H1 (cell line): ENCODE measurements at regions not wholly inside any gene's neighbourhood (a gene's known extent, or its start where the extent isn't known, plus 50 kb on each side); places are given as distances from the start of the nearest gene placed in this dataset.

Source experiments
- CTCF ChIA-PET: fragments of 300-600 bp; sonication (Branson Sonifier 250); formaldehyde crosslinking; loops from one replicate; lab custom pipeline; 2021; ENCODE audit not compliant: partially characterized antibody; lab: Charles Lee
- POLR2A ChIA-PET: fragments of 300-600 bp; sonication (Branson Sonifier 250); formaldehyde crosslinking; loops from one replicate; lab custom pipeline; 2021; ENCODE audit warnings: inconsistent platforms; ENCODE audit not compliant: partially characterized antibody; lab: Charles Lee
- DNase-seq, 2 experiments: peaks; one replicate each; pipeline versions ENCODE4 v3.0.0 to v3.0.0-alpha.2; 2010 to 2022; ENCODE audit warnings: low spot score in 2 of 2, low read depth in 1 of 2, mixed read lengths in 1 of 2
- FAIRE-seq: peaks from 2 replicates; lab custom pipeline; 2011; peaks lifted over from hg19 to GRCh38; lab: Jason Lieb, UNC
- H2AFZ ChIP-seq: 2 replicates; pipeline ENCODE4 v1.8.1; 2012; ENCODE audit warnings: low read length, inconsistent platforms
- H2AK5ac ChIP-seq: 2 replicates; pipeline ENCODE4 v1.6.1; 2013; ENCODE audit warnings: low read depth, low read length
- H2BK120ac ChIP-seq: replicated peaks from 2 replicates; pipeline ENCODE3; 2013; ENCODE audit warnings: low read depth, low read length, inconsistent platforms
- H2BK12ac ChIP-seq: 2 replicates; pipeline ENCODE4 v1.6.1; 2013; ENCODE audit warnings: low read depth, low read length
- H2BK15ac ChIP-seq: 2 replicates; pipeline ENCODE4 v1.6.1; 2013; ENCODE audit warnings: low read length
- H2BK20ac ChIP-seq: 2 replicates; pipeline ENCODE4 v1.6.1; 2013; ENCODE audit warnings: low read length
- H2BK5ac ChIP-seq: 2 replicates; pipeline ENCODE4 v1.6.1; 2013; ENCODE audit warnings: low read depth, low read length
- H3K14ac ChIP-seq: 2 replicates; pipeline ENCODE4 v1.6.1; 2013; ENCODE audit warnings: inconsistent platforms; ENCODE audit not compliant: insufficient read length
- H3K18ac ChIP-seq: 2 replicates; pipeline ENCODE4 v1.6.1; 2013; ENCODE audit warnings: low read length; ENCODE audit errors: extremely low read depth
- H3K23ac ChIP-seq: 2 replicates; pipeline ENCODE4 v1.6.1; 2013; ENCODE audit warnings: inconsistent platforms; ENCODE audit not compliant: insufficient read length
- H3K23me2 ChIP-seq: 2 replicates; pipeline ENCODE4 v1.6.1; 2013; ENCODE audit warnings: low read depth, low read length
- H3K27ac ChIP-seq: 2 replicates; pipeline ENCODE4 v1.6.1; 2011; ENCODE audit warnings: low read depth, low read length, inconsistent platforms
- H3K27me3 ChIP-seq, 4 experiments: replicated peaks in 1 of 4; 1 replicate in 1 of 4; 2 replicates in 3 of 4; pipeline versions ENCODE4 v1.6.1 to v1.8.1; 2011 to 2013; ENCODE audit warnings: low read length in 3 of 4, mild to moderate bottlenecking in 3 of 4, inconsistent platforms in 2 of 4, mixed read lengths in 2 of 4, moderate library complexity in 1 of 4; ENCODE audit not compliant: control insufficient read depth in 3 of 4, insufficient read depth in 3 of 4; ENCODE audit errors: extremely low read depth in 1 of 4
- H3K36me3 ChIP-seq, 4 experiments: 2 replicates each; pipeline versions ENCODE4 v1.6.1 to v1.8.1; 2011 to 2013; ENCODE audit warnings: mild to moderate bottlenecking in 4 of 4, low read length in 3 of 4, moderate library complexity in 2 of 4, control low read depth in 1 of 4, inconsistent platforms in 1 of 4; ENCODE audit not compliant: insufficient read depth in 4 of 4, control insufficient read depth in 2 of 4
- H3K4ac ChIP-seq: replicated peaks from 2 replicates; pipeline ENCODE3; 2013; ENCODE audit warnings: low read length, low read depth, mixed read lengths, inconsistent platforms; ENCODE audit not compliant: insufficient read length
- H3K4me1 ChIP-seq, 4 experiments: replicated peaks in 1 of 4; 1 replicate in 1 of 4; 2 replicates in 3 of 4; pipeline versions ENCODE4 v1.6.1 to v1.8.1; 2011 to 2013; ENCODE audit warnings: low read length in 3 of 4, inconsistent platforms in 2 of 4, mixed read lengths in 1 of 4; ENCODE audit not compliant: insufficient read depth in 4 of 4, control insufficient read depth in 3 of 4
- H3K4me2 ChIP-seq, 2 experiments: 2 replicates each; pipeline versions ENCODE4 v1.6.1 to v1.8.1; 2011 to 2013; ENCODE audit warnings: low read depth in 2 of 2, low read length in 2 of 2, control low read depth in 1 of 2, inconsistent platforms in 1 of 2, mild to moderate bottlenecking in 1 of 2; ENCODE audit not compliant: insufficient read depth in 1 of 2
- H3K4me3 ChIP-seq, 4 experiments: fragments of 200-600, 300-600 bp in 1 of 4; sonication (generic), shearing (Covaris generic), sonication (Bioruptor Twin) in 1 of 4; 2 replicates each; pipeline versions ENCODE4 v1.5.1 to v1.8.1; 2011 to 2016; ENCODE audit warnings: low read length in 4 of 4, low read depth in 3 of 4, control low read depth in 2 of 4, inconsistent platforms in 2 of 4, mild to moderate bottlenecking in 2 of 4, mixed read lengths in 1 of 4, moderate library complexity in 1 of 4; ENCODE audit not compliant: insufficient read depth in 2 of 4; ENCODE audit errors: extremely low read depth in 1 of 4
- H3K56ac ChIP-seq: replicated peaks from 2 replicates; pipeline ENCODE3; 2013; ENCODE audit warnings: low read depth, mild to moderate bottlenecking, mixed read lengths, low read length, inconsistent platforms; ENCODE audit not compliant: insufficient read length
- H3K79me1 ChIP-seq: 2 replicates; pipeline ENCODE4 v1.6.1; 2013; ENCODE audit warnings: low read depth, low read length, control low read depth
- H3K79me2 ChIP-seq, 2 experiments: 2 replicates each; pipeline versions ENCODE4 v1.6.1 to v1.8.1; 2012 to 2013; ENCODE audit warnings: low read length in 2 of 2, mild to moderate bottlenecking in 2 of 2, inconsistent platforms in 1 of 2; ENCODE audit not compliant: insufficient read depth in 2 of 2, control insufficient read depth in 1 of 2
- H3K9ac ChIP-seq, 4 experiments: replicated peaks in 1 of 4; 1 replicate in 1 of 4; 2 replicates in 3 of 4; pipeline versions ENCODE4 v1.6.1 to v1.8.1; 2011 to 2013; ENCODE audit warnings: low read depth in 3 of 4, low read length in 3 of 4, control low read depth in 2 of 4, mild to moderate bottlenecking in 2 of 4, moderate library complexity in 2 of 4, inconsistent platforms in 1 of 4; ENCODE audit errors: extremely low read depth in 1 of 4
- H3K9me3 ChIP-seq, 2 experiments: 2 replicates each; pipeline versions ENCODE4 v1.6.1 to v1.8.1; 2012 to 2013; ENCODE audit warnings: mild to moderate bottlenecking in 2 of 2, moderate library complexity in 2 of 2, control low read depth in 1 of 2, inconsistent platforms in 1 of 2, low read depth in 1 of 2, low read length in 1 of 2, mixed read lengths in 1 of 2; ENCODE audit not compliant: insufficient read depth in 2 of 2
- H4K20me1 ChIP-seq, 2 experiments: replicated peaks in 1 of 2; 2 replicates each; pipeline versions ENCODE3 to v1.8.1; 2011 to 2013; ENCODE audit warnings: inconsistent platforms in 2 of 2, low read length in 2 of 2, mild to moderate bottlenecking in 1 of 2; ENCODE audit not compliant: insufficient read depth in 2 of 2, control insufficient read depth in 1 of 2
- H4K5ac ChIP-seq: 2 replicates; pipeline ENCODE4 v1.6.1; 2013; ENCODE audit warnings: low read length, low read depth, mixed read lengths, inconsistent platforms; ENCODE audit not compliant: insufficient read length
- H4K8ac ChIP-seq: 2 replicates; pipeline ENCODE4 v1.8.0; 2013; ENCODE audit warnings: mild to moderate bottlenecking, moderate library complexity, low read length, inconsistent platforms; ENCODE audit not compliant: insufficient read depth; ENCODE audit errors: extremely low read depth
- H4K91ac ChIP-seq: replicated peaks from 2 replicates; pipeline ENCODE3; 2013; ENCODE audit warnings: low read length, mixed read lengths, inconsistent platforms; ENCODE audit not compliant: insufficient read length
- CEBPB ChIP-seq: IDR thresholded peaks from 2 replicates; pipeline ENCODE4 v1.6.1; 2012; ENCODE audit warnings: low read depth, low read length
- MAX ChIP-seq: IDR thresholded peaks from 2 replicates; pipeline ENCODE4 v1.6.1; 2012; ENCODE audit warnings: inconsistent platforms
- POU5F1 ChIP-seq: IDR thresholded peaks from 2 replicates; pipeline ENCODE4 v1.6.1; 2011; ENCODE audit warnings: low read depth, mild to moderate bottlenecking, low read length, moderate library complexity
- SP2 ChIP-seq: IDR thresholded peaks from 2 replicates; pipeline ENCODE4 v1.6.1; 2012; ENCODE audit warnings: mild to moderate bottlenecking, low read length, inconsistent platforms
- WGBS, 2 experiments: shearing (Covaris generic) in 1 of 2; methylation state at CpG; one replicate each; pipeline versions ENCODE4 v1.1.6 to v1.1.7; 2013 to 2015; ENCODE audit warnings: low lambda C conversion rate in 2 of 2, mixed read lengths in 2 of 2, inconsistent platforms in 1 of 2, low coverage in 1 of 2, missing lambda C conversion rate in 1 of 2; ENCODE audit not compliant: insufficient replicate concordance in 2 of 2, insufficient coverage in 1 of 2, insufficient read length in 1 of 2; ENCODE audit errors: extremely low coverage in 1 of 2, missing lambda C conversion rate in 1 of 2; 5-methylcytosine and 5-hydroxymethylcytosine counted together

- H4K91ac ChIP-seq: no peak overlapping the region
- H3K79me2 ChIP-seq: no peaks in the 10 kb centered on the region
- H2BK15ac ChIP-seq: no peak overlapping the region
- H3K23me2 ChIP-seq: no peaks in the 10 kb centered on the region; the same call in 1 of the 2 replicates
- no peaks in the 10 kb centered on the region for H3K9me3 ChIP-seq
- no peak overlapping the region for H3K4me3 ChIP-seq
- no peak overlapping the region for H3K27ac ChIP-seq
- no peaks in the 10 kb centered on the region for H3K79me1 ChIP-seq
- H3K4me1 ChIP-seq: no peaks in the 10 kb centered on the region
- no peaks in the 10 kb centered on the region for H3K36me3 ChIP-seq
- H3K27me3 ChIP-seq: no peaks in the 10 kb centered on the region
- H2BK120ac ChIP-seq: no peak overlapping the region
- POLR2A ChIA-PET: no interaction called here
- H2BK20ac ChIP-seq: no peak overlapping the region
- no peak overlapping the region for H3K56ac ChIP-seq
- H4K20me1 ChIP-seq: no peaks in the 10 kb centered on the region
- no peak overlapping the region for H4K5ac ChIP-seq
- no peak overlapping the region for H3K14ac ChIP-seq
- DNase-seq: no peak
- H2BK5ac ChIP-seq: no peak overlapping the region
- no peak overlapping the region for H2AK5ac ChIP-seq
- no peak overlapping the region for H2BK12ac ChIP-seq
- H3K4ac ChIP-seq: no peak overlapping the region
- FAIRE-seq: no peak
- TF ChIP-seq CEBPB: no peak
- no peak for TF ChIP-seq SP2
- no peak for TF ChIP-seq MAX
- no peak for TF ChIP-seq POU5F1
- no peak overlapping the region for H3K4me2 ChIP-seq
- no peak overlapping the region for H4K8ac ChIP-seq
- 92% methylated on average over 3 of the region's 3 CpGs; no CpG with 5 or more reads in 1 of the 2 experiments for WGBS, 2 experiments
- no peak overlapping the region for H3K23ac ChIP-seq
- no peak overlapping the region for H3K18ac ChIP-seq
- H3K9ac ChIP-seq: no peak overlapping the region
- CTCF ChIA-PET: interaction anchor here (0.9 kb wide), 1 partner anchor 65 kb away, joined by 3 read pairs; no protein-coding TSS in a partner anchor
- H2AFZ ChIP-seq: no peak overlapping the region
Observed at GRCh38 chr2:188851826-188852225, 122.3 kb upstream of the COL3A1 start.
